HG02870 (cell line): ENCODE measurements at regions not wholly inside any gene's neighbourhood (a gene's known extent, or its start where the extent isn't known, plus 50 kb on each side); places are given as distances from the start of the nearest gene placed in this dataset.

Experiments used
- ATAC-seq: cut with Tn5 transposase; IDR thresholded peaks from one replicate; pipeline ENCODE4 v1.9.1; 2021; ENCODE audit warnings: mild to moderate bottlenecking, moderate library complexity; ENCODE audit not compliant: unreplicated experiment

GRCh38 chr7:35355199-35355598 lies 101.3 kb upstream of the TBX20 start:
- ATAC-seq = no peak

- ATAC-seq = no peak
Measured at GRCh38 chr7:35353481-35353880, 99.6 kb upstream of the TBX20 start.

GRCh38 chr7:35351466-35351865 lies 97.6 kb upstream of the TBX20 start:
- ATAC-seq = no peak

GRCh38 chr7:35348611-35349400 lies 94.9 kb upstream of the TBX20 start:
- ATAC-seq = no peak

GRCh38 chr7:35342786-35343185 lies 88.9 kb upstream of the TBX20 start:
- ATAC-seq = no peak

- ATAC-seq = no peak
Measured at GRCh38 chr7:35339811-35340210, 85.9 kb upstream of the TBX20 start.

GRCh38 chr7:35336444-35336843 lies 82.5 kb upstream of the TBX20 start:
- no peak for ATAC-seq

- no peak for ATAC-seq
Measured at GRCh38 chr7:35334506-35334905, 80.6 kb upstream of the TBX20 start.

- no peak for ATAC-seq
Measured at GRCh38 chr7:35333265-35333664, 79.4 kb upstream of the TBX20 start.

GRCh38 chr7:35331730-35332678 lies 78.1 kb upstream of the TBX20 start:
- no peak for ATAC-seq

GRCh38 chr7:35329026-35329425 lies 75.1 kb upstream of the TBX20 start:
- no peak for ATAC-seq

- no peak for ATAC-seq
Measured at GRCh38 chr7:35319606-35320005, 65.7 kb upstream of the TBX20 start.

GRCh38 chr7:35316549-35316948 lies 62.6 kb upstream of the TBX20 start:
- ATAC-seq = no peak

- no peak for ATAC-seq
Measured at GRCh38 chr7:35315517-35315916, 61.6 kb upstream of the TBX20 start.

GRCh38 chr7:35314354-35314753 lies 60.5 kb upstream of the TBX20 start:
- ATAC-seq = no peak

GRCh38 chr7:35313575-35313974 lies 59.7 kb upstream of the TBX20 start:
- ATAC-seq = no peak
